Heart left ventricle (tissue), 13 donors: ENCODE measurements at regions not wholly inside any gene's neighbourhood (a gene's known extent, or its start where the extent isn't known, plus 50 kb on each side); places are given as distances from the start of the nearest gene placed in this dataset.

ENCODE experiments used
- POLR2A ChIP-seq, 2 donors: fragments of 450-650 bp; IDR thresholded peaks; one replicate each; pipeline ENCODE4 v1.6.1; 2017; ENCODE audit warnings: antibody characterized with exemption in 2 of 2, mild to moderate bottlenecking in 2 of 2, moderate library complexity in 2 of 2
- TF ChIP-seq, protein P1 (sequence below), 12 donors: fragments of 200-600 bp; sonication (generic) in 4 of 12; IDR thresholded peaks; one replicate each; pipeline versions ENCODE4 v1.5.0 to v1.8.0; 2018 to 2022; ENCODE audit warnings: antibody characterized with exemption in 12 of 12, mild to moderate bottlenecking in 5 of 12
- donor health status: ischemic (EF 13 %, LVEDD 7.1; RV severe dilation, severe dysfunction).
- donor health status: DM: no; HTN: yes; CAD: no.
- donor health status: DM: no; HTN: no; CAD: no.
- donor health status: ischemic (EF 25% LVEDD 6.9; RV normal size, moderate dysfunction).
- donor health status: ischemic (EF 25% LVEDD 5.7; RV mildly dilated, moderate dysfunction).
- donor health status: ischemic (EF 35%, LVEDD 5.7; RV mildly dilated, moderate dysfunction).
- donor health status: nonischemic (EF 11% LVEDD 7.7; RV severe dilation, severe dysfunction).
- donor health status: DM: yes; HTN: yes; CAD: no.
- donor health status: PGD.
- donor health status: ischemic (EF 29% LVEDD 5.4; RV normal size, mild dysfunction).
- donor health status: nonischemic (EF 23%, LVEDD 6.1; RV moderate dilation, normal function).

- TF ChIP-seq, protein P1, sequence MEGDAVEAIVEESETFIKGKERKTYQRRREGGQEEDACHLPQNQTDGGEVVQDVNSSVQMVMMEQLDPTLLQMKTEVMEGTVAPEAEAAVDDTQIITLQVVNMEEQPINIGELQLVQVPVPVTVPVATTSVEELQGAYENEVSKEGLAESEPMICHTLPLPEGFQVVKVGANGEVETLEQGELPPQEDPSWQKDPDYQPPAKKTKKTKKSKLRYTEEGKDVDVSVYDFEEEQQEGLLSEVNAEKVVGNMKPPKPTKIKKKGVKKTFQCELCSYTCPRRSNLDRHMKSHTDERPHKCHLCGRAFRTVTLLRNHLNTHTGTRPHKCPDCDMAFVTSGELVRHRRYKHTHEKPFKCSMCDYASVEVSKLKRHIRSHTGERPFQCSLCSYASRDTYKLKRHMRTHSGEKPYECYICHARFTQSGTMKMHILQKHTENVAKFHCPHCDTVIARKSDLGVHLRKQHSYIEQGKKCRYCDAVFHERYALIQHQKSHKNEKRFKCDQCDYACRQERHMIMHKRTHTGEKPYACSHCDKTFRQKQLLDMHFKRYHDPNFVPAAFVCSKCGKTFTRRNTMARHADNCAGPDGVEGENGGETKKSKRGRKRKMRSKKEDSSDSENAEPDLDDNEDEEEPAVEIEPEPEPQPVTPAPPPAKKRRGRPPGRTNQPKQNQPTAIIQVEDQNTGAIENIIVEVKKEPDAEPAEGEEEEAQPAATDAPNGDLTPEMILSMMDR (IDR thresholded peaks at IDR 0.05), result no peak
- no peak for TF ChIP-seq POLR2A (IDR thresholded peaks at IDR 0.05)
Measured at GRCh38 chr10:131438665-131439064, 127.1 kb upstream of the TCERG1L start.
